GM21367 (cell line): ENCODE measurements at regions not wholly inside any gene's neighbourhood (a gene's known extent, or its start where the extent isn't known, plus 50 kb on each side); places are given as distances from the start of the nearest gene placed in this dataset.
"Not testable (repeated sequence)": the region's sequence is repeated elsewhere in the genome, so short reads cannot be mapped to it uniquely, and the experiment has no call there.

Experiments
- ATAC-seq: cut with Tn5 transposase; IDR thresholded peaks from one replicate; pipeline ENCODE4 v1.9.1; 2021; ENCODE audit not compliant: unreplicated experiment

GRCh38 chr11:109480251-109480650 lies 58.3 kb downstream of the C11orf87 start:
- no peak for ATAC-seq

GRCh38 chr11:109486129-109486528 lies 64.1 kb downstream of the C11orf87 start:
- ATAC-seq: no peak

- ATAC-seq: no peak
These were observed 69.1 kb downstream of the C11orf87 start for GRCh38 chr11:109490953-109491635.

GRCh38 chr11:109506115-109506514 lies 84.1 kb downstream of the C11orf87 start:
- ATAC-seq: no peak

- ATAC-seq: no peak
These were observed 85.3 kb downstream of the C11orf87 start for GRCh38 chr11:109507331-109507730.

- ATAC-seq: no peak
These were observed 86.0 kb downstream of the C11orf87 start for GRCh38 chr11:109507836-109508561.

GRCh38 chr11:109508943-109509342 lies 87.0 kb downstream of the C11orf87 start:
- no peak for ATAC-seq

- ATAC-seq: no peak
These were observed 88.3 kb downstream of the C11orf87 start for GRCh38 chr11:109510316-109510715.

GRCh38 chr11:109511598-109511997 lies 89.6 kb downstream of the C11orf87 start:
- no peak for ATAC-seq

GRCh38 chr11:109512249-109512648 lies 90.3 kb downstream of the C11orf87 start:
- ATAC-seq: no peak

GRCh38 chr11:109512680-109513079 lies 90.7 kb downstream of the C11orf87 start:
- no peak for ATAC-seq

GRCh38 chr11:109514313-109515018 lies 92.5 kb downstream of the C11orf87 start:
- ATAC-seq: no peak

GRCh38 chr11:109519253-109519652 lies 97.3 kb downstream of the C11orf87 start:
- ATAC-seq: no peak

- no peak for ATAC-seq
These were observed 99.6 kb downstream of the C11orf87 start for GRCh38 chr11:109521571-109522086.

GRCh38 chr11:109522116-109522755 lies 100.2 kb downstream of the C11orf87 start:
- ATAC-seq: no peak

GRCh38 chr11:109525636-109526035 lies 103.6 kb downstream of the C11orf87 start:
- ATAC-seq: not testable (repeated sequence)

GRCh38 chr11:109526061-109526460 lies 104.1 kb downstream of the C11orf87 start:
- no peak for ATAC-seq

- ATAC-seq: no peak
These were observed 104.9 kb downstream of the C11orf87 start for GRCh38 chr11:109526931-109527330.

- no peak for ATAC-seq
These were observed 105.5 kb downstream of the C11orf87 start for GRCh38 chr11:109527496-109527895.

GRCh38 chr11:109547356-109548027 lies 125.5 kb downstream of the C11orf87 start:
- no peak for ATAC-seq

GRCh38 chr11:109552376-109552775 lies 130.4 kb downstream of the C11orf87 start:
- no peak for ATAC-seq
